ENCODE measurements at regions not wholly inside any gene's neighbourhood (a gene's known extent, or its start where the extent isn't known, plus 50 kb on each side); places are given as distances from the start of the nearest gene placed in this dataset.

DNA sequence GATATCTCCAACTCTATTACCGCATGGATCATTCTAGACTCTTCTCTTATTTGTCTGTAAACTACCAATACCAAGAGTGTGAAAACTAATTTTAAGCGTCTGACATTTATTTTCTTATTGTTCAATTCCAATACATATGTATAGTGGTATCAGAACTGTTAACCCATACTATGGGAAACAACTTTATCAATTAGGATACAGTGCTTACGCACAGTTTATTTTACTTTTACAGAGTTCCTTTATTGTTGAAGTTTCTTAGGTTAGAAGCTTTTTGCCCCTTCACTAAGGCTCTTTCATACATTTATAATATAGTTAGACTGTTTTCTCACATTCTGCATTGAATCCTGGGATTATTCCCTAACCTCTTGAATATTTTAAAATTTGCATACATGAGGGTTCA lies 198.8 kb upstream of the RGPD4 start:
- DNase-seq (ENCODE audit: low read depth, low spot score): no peak
- in situ Hi-C loops (cut with HindIII; ENCODE audit: low pct_unique_long_range_greater_than_20kb, low sequenced_read_pairs): no loop called here

DNA sequence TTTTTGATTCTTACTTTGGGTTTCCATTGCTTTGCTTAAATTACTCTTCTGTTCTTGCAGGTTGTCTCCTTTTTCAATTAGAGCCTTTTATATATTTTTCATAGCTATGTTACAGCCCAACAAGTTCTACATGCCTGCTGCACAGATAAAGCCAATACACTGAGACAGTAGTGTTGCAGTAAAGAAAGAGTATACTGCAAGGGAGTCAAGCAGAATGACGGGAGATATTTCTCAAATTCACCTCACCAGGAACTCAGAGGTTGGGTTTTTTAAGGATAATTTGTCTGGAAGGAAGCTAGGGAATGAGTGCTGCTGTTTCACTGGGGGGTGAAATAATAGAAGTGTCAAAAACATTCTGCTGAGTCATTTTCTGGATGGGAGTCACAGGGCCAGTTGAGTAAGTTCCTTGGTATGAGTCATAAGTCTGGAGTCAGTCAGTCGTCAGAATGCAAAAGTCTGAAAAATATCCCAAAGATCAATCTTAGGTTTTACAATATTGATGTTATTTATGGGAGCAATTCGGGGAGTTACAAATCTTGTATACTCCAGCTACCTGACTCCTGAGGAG lies 193.0 kb upstream of the RGPD4 start:
- in situ Hi-C loops (cut with HindIII; ENCODE audit: low pct_unique_long_range_greater_than_20kb, low sequenced_read_pairs): no loop called here
- no peak for DNase-seq (ENCODE audit: low read depth, low spot score)

DNA sequence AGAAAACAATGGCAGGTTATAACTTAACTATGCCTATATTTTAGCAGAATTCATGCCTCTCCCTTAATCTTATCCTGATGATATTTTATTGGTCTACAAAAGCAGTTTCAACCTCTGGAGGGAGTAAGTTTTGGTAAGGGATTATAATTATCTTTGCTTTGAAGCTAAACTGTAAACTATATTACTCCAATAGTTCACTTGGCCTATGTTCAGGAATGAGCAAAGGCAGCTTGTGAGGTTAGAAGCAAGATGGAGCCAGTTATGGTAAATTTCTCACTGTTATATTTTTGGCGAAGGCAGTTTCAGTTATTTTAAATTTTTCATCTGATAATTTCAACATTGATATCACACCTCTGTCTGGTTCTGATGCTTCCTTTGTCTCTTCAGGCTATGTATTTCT lies 192.5 kb upstream of the RGPD4 start:
- in situ Hi-C loops (cut with HindIII; ENCODE audit: low pct_unique_long_range_greater_than_20kb, low sequenced_read_pairs): no loop called here
- DNase-seq (ENCODE audit: low read depth, low spot score): no peak

DNA sequence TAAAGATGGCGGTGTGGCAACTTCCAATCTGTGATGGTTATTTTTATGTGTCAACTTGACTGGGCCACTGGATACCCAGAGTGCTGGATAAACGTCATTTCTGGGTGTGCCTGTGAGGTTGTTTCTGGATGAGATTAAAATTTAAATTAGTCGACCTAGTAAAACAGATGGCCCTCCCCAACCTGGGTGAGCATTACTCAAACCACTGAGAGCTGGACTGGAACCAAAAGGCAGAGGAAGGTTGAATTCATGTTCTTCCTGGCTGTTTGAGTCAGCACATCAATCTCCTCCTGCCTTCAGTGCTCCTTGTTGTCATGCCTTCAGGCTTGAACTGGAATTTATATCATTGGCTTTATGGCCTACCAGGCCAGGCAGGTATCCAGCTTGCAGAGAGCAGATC lies 190.8 kb upstream of the RGPD4 start:
- DNase-seq (ENCODE audit: low read depth, low spot score): no peak
- in situ Hi-C loops (cut with HindIII; ENCODE audit: low pct_unique_long_range_greater_than_20kb, low sequenced_read_pairs): no loop called here

DNA sequence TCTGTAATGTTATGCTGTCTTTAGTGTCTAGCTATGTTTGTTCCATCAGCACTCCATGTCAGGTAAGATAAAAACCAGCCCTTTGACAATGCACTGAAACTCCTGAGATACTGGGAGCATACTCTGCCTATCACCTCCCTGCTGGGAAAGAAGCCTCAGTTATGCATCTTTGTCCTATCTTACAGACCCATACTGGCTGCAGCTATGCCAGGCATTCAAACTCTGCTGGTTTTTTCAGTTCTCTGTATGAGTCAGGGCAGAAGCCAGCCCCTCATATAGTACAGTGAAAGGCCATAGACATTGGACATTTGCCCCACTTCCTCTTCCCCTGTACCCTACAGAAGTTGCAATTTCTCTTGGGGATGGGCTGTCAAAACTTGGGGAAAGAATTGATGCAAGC lies 181.1 kb upstream of the RGPD4 start:
- DNase-seq (ENCODE audit: low read depth, low spot score): no peak
- in situ Hi-C loops (cut with HindIII; ENCODE audit: low pct_unique_long_range_greater_than_20kb, low sequenced_read_pairs): no loop called here

DNA sequence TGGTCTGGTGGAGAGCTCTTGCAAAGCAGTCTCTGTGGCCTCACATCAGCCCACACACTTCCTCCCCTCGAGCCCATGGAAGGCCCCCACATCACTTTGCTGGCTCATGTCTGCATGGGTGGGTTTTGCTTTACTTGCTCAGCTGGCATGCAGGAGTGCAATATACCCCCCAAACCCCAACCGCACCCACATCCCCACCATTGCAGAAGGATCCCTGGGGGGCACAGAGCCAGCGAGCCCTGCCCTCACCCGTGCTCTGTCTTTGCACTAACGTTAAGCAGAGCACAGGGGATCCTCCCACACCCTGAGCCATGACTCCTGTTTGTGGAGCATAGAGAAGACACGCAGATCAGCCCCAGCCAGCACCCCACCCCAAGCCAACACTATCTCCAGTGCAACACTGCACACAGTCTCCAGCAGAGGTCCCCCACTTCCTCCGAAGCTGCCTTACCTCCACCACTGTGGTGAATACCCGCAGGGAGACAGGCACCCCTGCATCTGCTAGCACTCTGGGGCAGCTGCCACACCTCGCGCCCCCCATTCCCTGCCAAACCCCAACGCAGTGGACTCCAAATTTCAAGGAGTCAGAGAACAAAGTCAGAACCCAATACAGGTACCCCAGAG lies 177.8 kb upstream of the RGPD4 start:
- in situ Hi-C loops (cut with HindIII; ENCODE audit: low pct_unique_long_range_greater_than_20kb, low sequenced_read_pairs): no loop called here
- DNase-seq (ENCODE audit: low read depth, low spot score): peak; percentile 9

DNA sequence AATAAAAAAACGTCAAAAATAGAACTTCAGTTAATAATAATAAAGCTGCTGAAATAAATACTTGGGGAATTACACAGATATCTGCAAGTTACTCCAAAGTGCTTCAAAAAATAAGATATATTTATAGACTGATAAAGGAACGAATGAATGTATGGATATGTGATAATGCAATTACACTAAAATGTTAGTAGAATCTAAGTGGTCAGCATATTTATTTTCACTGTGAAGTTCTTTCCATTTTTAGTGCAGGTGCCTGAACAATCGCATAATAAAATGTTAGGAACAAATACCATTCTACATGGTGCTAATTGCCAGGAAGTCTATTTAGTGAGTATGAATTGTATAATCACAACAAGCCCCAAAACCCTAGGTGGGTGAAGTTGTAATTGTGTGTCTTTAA lies 169.6 kb upstream of the RGPD4 start:
- no peak for DNase-seq (ENCODE audit: low read depth, low spot score)
- in situ Hi-C loops (cut with HindIII; ENCODE audit: low pct_unique_long_range_greater_than_20kb, low sequenced_read_pairs): no loop called here

DNA sequence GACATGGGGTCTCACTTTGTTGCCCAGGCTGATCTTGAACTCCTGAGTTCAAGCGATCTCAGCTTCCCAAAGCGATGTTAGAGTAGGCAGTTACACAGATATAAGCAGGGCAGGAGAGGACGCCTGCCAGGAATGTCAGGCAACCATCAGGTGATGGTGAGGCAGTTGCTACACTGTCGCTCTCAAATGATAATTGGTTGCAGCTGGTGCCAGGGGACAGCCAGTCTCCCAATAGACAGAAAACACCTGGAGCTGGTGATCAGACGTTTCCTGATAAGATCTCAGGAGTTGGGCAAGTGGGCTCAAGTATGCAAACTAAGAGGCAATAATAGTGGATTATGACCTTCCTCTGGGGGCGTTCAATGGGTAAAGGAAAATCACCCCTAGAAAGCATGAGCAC lies 163.1 kb upstream of the RGPD4 start:
- in situ Hi-C loops (cut with HindIII; ENCODE audit: low pct_unique_long_range_greater_than_20kb, low sequenced_read_pairs): no loop called here

DNA sequence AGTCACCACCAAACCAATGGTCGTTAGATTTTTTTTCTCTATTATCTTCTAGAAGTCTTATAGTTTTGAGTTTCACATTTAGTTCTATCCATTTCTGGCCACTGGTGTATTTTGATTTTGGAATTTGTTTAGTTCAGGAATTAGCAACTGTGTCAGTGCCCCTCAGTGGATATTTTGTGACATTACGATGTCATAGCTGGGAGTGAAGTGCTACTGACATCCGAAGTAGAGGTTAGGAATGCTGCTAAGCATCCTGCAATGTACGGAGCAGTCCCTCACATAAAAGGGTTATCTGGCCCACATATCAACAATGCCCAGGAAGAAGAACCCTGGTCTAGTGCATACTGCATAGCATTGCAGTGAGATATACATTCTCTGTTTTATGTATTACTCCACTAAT lies 157.4 kb upstream of the RGPD4 start:
- in situ Hi-C loops (cut with HindIII; ENCODE audit: low pct_unique_long_range_greater_than_20kb, low sequenced_read_pairs): no loop called here
- peak; percentile 11 for DNase-seq (ENCODE audit: low read depth, low spot score)

More for the DNA sequence above, 163.1 kb upstream of the RGPD4 start:
- DNase-seq (ENCODE audit: low read depth, low spot score): no peak

DNA sequence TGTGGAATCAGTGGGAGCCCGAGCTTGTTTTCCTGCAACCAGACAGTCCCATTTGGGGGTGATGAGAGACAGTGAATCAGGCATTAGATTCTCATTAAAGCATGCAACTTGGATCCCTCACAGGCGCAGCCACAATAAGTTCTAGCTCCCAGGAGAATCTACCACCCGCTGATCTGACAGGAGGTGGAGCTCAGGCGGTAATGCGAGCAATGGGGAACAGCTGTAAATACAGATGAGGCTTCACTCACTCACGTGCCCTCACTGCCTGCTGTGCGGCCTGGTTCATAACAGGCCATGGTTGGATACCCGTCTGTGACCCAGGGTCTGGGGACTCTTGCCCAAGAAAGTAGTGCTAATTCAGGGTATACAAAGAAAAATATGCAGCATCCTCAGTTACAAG lies 144.8 kb upstream of the RGPD4 start:
- in situ Hi-C loops (cut with HindIII; ENCODE audit: low pct_unique_long_range_greater_than_20kb, low sequenced_read_pairs): no loop called here
- DNase-seq (ENCODE audit: low read depth, low spot score): no peak

DNA sequence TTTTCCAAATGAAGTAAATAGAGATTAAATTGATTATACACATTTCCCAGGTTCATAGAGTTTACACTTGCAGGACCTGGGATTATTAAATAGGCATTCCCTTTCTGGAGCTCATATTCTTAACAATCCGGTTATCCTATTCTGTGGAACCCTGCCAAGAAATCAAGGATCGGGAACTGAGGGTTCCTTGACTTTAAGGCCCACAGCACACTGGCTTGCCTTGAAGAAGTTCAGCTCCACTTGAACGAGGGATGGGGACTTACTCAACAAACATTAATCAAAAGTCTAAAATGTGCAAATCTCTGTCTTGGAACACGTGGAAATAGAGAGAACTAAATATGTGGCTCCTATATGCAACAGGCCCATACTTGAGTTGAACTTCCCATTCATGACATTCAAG lies 142.3 kb upstream of the RGPD4 start:
- no peak for DNase-seq (ENCODE audit: low read depth, low spot score)
- in situ Hi-C loops (cut with HindIII; ENCODE audit: low pct_unique_long_range_greater_than_20kb, low sequenced_read_pairs): no loop called here

DNA sequence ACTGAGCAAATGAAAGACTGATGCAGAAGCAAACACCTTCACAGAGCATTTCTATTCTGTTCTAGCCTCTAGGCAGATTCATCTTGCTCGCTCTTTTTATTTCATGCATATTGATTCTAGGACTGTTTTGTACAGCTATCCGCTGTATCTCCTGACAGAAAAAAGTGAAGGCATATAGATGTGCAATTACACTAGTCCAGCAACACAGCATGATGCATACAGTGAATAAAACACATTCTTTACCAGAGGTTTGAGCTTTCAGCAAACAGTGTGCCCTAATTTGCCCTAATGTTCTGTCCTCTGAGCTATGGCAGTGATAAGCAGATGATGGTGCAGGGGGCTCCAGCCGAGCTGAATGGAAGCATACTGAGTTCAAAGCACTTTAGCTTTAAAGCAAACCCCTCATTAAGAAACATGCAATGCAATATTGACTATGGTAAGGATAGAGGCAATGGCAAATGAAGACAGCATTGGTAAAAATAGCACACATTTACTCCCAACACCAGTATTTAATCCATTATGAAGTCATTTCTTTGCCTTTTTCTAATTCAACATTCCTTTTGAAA lies 141.2 kb upstream of the RGPD4 start:
- in situ Hi-C loops (cut with HindIII; ENCODE audit: low pct_unique_long_range_greater_than_20kb, low sequenced_read_pairs): no loop called here
- no peak for DNase-seq (ENCODE audit: low read depth, low spot score)

DNA sequence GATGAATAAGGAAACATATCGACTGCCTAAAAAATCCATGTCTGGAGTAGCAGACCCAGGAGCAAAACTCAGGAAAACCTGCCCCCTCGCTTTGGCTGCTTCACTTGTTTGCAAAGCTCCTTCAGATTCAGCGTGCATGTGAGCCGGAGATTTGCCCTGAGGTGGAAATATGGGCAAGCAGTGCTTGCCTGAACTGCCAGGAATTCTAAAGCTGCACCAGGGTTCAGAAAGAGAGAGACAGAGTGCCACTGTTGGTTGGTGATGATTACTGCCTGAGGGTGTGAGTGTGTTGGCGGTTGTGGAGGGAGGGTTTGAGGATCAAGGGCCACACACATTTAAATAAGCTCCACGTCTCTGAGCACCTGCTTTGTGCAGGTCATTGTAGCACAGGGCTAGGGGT lies 139.6 kb upstream of the RGPD4 start:
- peak; percentile 45 for DNase-seq (ENCODE audit: low read depth, low spot score)
- in situ Hi-C loops (cut with HindIII; ENCODE audit: low pct_unique_long_range_greater_than_20kb, low sequenced_read_pairs): no loop called here

DNA sequence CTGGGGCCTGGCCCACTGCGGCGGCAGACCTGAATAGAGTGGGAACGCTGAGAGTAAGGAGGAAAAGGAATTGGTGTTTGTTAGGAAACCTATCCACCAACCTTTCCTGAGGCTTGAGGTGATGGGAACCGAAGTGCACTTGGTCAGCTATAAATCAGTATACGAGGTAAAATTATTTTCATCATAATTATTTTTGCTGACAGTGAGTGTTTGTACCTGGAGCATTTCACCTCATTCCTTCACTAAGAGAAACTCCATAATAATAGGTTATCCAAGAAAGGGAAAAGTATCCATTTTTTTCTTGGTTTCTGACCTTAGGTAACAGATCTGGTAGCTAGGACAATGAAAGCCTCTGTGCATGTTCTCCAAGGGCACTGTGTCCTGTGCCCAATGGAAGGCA lies 138.6 kb upstream of the RGPD4 start:
- in situ Hi-C loops (cut with HindIII; ENCODE audit: low pct_unique_long_range_greater_than_20kb, low sequenced_read_pairs): no loop called here
- no peak for DNase-seq (ENCODE audit: low read depth, low spot score)

DNA sequence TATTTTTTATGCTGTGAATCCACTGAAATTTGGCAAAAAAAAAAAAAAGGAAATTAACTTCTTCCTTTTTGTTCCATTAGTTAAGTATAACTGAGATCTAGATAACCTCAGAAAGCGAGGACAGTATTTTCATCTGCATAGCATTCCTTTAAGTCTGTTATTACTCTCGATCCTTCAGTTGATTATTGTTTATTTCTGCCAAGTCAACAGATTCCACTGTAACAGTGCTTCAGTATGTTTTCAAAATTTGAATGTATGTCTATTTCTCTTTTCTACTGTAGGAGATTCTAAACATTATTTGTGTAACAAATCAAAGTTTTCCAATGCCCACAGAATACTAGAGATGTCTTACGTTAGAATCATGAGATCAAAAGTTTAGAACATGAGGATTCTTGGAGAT lies 133.1 kb upstream of the RGPD4 start:
- in situ Hi-C loops (cut with HindIII; ENCODE audit: low pct_unique_long_range_greater_than_20kb, low sequenced_read_pairs): no loop called here
- no peak for DNase-seq (ENCODE audit: low read depth, low spot score)

DNA sequence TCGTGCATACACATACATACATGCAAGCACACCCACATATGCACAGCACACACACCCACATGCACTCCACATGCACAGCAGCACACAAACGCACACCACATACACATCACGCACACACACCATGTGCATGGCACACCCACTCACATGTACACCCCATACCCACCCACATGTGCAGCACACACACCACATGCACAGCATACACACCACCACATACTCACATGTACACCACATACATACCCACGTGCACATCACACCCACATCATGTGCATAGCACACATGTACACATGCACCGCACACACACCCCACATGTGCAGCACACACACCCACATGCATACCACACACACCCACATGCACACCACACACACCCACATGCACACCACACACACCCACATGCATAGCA lies 132.0 kb upstream of the RGPD4 start:
- in situ Hi-C loops (cut with HindIII; ENCODE audit: low pct_unique_long_range_greater_than_20kb, low sequenced_read_pairs): no loop called here
- no peak for DNase-seq (ENCODE audit: low read depth, low spot score)

DNA sequence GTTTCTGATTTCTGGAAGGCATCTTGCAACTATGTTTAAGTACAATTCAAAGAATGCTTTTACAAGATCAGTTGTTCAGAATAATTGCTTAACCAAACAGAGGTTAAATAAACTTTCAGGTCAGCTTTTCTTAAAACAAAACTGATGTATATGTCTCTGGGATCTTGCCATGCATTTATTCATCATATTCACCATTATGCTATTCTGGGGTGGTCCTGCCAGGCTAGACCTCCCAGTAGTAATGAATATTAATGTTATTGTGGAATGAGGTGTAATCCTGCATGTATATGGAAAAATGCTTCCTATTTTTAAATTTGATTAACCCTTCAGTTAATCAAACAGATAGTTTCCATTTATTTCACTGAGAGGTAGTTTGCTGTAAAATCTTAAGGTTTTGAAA lies 129.3 kb upstream of the RGPD4 start:
- DNase-seq (ENCODE audit: low read depth, low spot score): no peak
- in situ Hi-C loops (cut with HindIII; ENCODE audit: low pct_unique_long_range_greater_than_20kb, low sequenced_read_pairs): no loop called here

DNA sequence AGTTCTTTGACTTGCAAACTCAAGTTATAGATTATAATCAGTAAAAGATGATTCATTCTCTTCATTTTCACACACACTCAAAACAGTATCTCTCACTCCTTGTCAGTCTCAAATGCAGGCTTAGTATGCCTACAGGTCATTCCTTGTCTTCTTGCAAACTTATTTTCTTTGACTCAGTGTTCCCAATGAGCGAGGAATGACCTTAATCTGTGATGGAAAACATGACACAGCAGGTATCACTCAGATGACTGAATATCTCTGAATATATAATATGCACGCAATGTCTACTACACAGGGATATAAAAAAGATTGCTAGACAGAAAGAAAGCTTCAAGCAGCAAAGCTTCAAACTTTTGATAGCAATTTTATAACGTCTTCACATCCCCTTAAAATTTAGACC lies 127.8 kb upstream of the RGPD4 start:
- in situ Hi-C loops (cut with HindIII; ENCODE audit: low pct_unique_long_range_greater_than_20kb, low sequenced_read_pairs): no loop called here
- no peak for DNase-seq (ENCODE audit: low read depth, low spot score)

DNA sequence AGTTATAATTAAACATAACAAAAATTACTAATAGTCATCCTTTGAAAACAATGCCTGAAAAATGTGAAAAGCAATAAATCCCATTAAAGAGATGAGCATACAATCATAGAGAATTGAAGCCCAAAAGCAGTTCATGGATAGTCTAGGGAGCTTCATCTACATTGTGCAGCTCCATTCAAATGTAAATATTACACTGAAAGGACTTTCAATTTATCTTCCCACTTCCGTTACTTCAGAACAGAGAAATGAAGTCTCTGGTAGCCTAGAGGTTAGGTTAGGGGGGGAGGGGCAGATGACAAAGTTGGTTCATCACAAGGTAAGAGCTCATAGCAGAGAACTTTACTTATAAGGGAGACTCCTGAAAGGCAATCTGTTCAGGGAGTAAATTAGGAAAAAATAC lies 126.6 kb upstream of the RGPD4 start:
- in situ Hi-C loops (cut with HindIII; ENCODE audit: low pct_unique_long_range_greater_than_20kb, low sequenced_read_pairs): no loop called here

DNA sequence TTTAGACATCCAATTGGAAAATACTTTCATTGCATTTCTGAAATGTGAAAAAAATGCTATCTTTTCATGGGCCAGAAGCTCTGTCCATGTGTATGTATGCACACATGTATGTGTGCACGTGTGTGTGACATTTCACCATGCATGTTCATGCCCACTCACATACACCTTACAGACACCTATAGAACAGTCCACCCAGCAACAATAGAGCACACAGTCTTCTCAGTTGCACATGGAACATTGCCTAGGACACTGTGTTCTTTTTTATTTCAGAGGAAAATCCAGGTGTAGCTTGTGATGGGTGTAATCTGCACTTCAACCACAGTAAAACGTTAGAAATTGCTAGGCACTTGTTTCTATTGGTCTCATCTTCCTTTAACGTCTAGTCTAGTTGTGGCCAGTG lies 114.8 kb upstream of the RGPD4 start:
- DNase-seq (ENCODE audit: low read depth, low spot score): no peak
- in situ Hi-C loops (cut with HindIII; ENCODE audit: low pct_unique_long_range_greater_than_20kb, low sequenced_read_pairs): no loop called here

More for the DNA sequence above, 126.6 kb upstream of the RGPD4 start:
- no peak for DNase-seq (ENCODE audit: low read depth, low spot score)
